ENCODE measurements at regions not wholly inside any gene's neighbourhood (a gene's known extent, or its start where the extent isn't known, plus 50 kb on each side); places are given as distances from the start of the nearest gene placed in this dataset.

DNA sequence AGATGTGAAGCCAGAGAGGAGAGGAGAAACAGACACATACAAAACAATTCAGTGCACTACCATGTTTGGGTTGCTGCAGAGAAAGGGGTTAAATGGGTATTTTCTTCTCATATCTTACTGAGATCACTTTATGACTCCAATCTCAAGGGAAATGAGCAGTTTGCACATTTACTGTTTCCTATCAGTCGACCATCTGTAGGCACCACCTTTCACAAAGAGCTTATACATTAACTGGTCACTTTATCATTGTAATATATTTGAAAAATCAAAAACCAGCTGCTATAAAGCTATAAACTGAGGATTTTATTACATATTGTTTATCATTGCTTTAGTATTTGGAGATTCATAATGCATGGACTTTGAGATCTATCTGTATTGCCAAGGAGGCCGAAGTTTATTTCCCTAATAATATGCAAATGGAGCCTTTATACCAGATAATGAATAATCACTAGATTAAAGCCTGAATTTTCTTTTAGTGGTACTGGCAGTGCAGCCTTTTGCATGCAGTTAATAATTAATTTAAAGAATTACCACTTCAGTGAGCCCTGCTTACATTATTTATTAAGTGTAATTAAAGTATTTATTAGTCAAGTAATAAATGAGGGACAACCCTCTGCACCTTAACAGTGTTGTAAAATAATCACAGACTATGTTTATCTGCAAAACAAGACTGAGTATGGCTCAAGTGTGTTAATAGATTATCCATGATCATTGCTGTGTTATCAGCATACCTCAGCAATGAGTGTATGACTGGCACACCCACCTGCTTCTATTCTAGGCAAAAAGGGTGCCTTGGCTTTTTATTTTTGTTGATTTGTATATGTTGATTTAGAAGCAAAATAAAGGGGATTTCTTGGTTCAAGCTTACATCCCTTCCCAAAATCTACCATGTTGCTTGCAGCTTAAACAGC is 167.7 kb upstream of the SLC14A2 start:
- no peak for DNase-seq

DNA sequence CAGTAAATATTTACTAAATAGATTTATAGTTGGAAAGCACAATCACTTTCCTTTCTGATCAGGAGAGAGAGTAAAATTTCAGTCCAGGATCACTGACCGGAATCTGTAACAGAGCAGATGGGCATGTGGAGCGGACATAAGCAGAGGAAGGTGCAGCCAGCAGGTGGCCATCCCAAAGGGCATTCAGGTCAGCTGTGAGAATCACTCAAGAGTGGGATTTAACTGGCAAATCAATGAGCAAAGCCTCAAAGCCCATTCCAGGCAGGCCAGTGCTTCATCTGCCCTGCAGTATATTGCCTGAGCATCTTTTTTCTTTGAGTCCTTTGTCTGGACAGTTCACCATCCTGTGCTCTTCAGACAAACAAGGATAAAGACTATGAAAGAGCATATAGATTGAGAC is 166.4 kb upstream of the SLC14A2 start:
- no peak for DNase-seq

DNA sequence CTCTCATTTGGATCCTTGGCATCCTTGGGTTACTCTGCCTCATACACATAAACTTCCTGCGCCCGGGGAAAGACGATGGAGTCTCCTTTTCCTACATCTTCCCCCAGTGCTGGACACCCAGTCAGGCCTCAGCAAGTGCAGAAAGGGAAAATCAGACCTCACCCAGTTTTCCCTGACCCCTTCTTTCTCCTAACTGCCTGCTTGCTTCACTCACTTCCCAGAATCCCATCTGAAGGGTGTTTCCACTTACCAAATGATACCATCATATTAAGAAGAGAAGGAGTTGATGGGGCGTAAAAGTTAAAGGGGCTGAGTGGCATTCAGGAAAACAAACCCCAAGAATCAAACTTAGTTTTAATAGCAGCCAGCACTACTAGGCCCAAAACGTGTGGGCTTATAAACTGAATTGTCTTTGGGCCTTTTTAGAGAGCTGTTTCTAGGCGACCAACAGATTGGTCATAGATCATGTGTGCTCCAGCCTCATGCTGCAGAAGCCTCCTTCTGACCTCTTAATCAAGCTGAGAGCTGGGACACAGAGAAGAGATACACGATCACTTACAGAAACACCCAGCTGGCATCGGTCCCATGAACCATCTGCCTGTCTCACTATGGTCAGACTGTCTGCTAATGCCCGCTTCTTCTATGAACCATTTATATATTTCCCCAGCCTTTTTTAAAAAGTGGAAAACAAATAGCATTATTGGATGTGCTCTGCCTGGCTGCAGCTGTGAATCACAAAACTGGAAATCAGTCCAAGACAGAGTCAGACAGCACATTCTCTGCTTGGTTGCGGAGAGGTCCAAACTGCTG is 165.7 kb upstream of the SLC14A2 start:
- no peak for DNase-seq

DNA sequence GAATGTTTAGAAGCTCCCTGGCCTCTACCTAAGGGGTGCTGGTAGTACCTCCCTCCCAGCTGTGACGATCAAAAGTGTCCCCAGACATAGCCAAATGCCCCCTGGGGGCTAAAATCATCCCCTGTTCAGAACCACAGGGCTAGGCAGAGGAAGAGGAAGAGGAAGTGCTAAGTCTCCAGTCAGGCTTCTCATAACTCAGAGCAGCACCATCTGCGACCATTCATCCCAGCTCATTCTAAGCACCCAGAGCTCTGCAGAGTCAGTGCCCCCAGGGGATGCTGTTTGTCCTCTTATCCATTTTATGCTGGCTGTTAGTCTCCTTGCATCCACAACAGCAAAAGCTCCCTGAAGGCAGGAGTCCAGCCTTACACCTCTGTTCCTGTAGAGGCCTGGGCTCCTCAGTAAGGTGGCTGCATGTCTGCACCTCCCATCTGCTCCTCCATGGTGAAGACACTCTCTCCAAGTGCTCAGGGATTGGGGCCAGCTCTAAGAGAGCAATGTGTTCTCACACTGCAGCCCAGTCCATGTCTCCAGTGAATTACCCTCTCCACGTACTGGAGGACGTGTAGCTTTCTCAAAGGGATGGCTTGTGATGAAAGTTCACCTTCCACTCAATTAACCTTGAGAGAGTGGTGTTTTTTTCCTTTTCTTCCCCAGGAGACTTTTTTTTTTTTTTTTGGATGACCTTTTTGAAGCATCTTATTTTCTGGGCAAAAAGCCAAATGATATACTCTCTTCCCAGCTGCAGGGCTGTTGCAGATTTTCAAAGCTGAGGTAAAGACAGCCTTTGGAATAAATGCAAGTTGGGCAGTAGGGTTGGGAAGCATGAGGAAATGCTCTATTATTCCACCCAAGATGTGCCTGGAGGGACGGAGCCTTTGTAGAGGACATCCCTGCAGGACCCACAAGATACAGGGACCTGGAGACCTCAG is 158.9 kb upstream of the SLC14A2 start:
- DNase-seq: no peak

DNA sequence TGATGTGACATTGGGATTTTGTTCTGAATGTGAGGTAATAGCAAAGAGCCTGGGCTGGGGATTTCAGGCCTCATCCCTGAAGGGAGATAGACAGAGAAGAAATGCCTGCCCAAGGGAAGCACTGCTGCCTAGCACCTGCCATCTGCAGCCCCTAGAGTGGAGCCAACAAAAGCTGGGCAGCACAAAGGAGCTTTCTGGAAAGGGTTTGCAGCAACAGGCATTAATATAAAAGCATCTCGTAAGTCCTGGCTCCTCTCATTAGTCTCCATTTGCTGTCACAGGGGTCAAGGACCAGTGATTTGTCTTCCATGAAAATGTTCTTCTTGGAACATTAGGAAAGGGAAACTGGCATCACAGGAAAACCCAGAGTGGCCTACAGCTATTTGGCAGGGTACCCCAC is 157.2 kb upstream of the SLC14A2 start:
- no peak for DNase-seq

DNA sequence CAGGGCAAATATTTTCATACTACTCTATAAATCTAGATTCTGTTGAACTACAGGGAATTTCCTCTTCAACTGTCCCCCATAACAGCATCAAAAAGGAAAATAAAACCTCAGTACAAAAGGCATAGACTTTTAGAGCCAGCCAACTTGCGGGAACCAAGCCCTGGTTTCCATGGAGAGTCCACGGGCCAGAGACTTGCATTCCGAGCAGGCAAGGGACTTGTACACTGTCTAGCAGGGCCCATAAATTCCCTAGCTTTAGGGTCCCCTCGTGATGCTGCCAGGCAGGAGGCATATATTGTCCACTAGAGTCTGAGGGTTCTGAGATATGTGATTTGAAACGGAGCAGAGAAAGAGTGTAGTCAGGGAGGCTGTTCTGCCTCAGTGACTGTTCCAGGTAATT is 153.1 kb upstream of the SLC14A2 start:
- DNase-seq: no peak

DNA sequence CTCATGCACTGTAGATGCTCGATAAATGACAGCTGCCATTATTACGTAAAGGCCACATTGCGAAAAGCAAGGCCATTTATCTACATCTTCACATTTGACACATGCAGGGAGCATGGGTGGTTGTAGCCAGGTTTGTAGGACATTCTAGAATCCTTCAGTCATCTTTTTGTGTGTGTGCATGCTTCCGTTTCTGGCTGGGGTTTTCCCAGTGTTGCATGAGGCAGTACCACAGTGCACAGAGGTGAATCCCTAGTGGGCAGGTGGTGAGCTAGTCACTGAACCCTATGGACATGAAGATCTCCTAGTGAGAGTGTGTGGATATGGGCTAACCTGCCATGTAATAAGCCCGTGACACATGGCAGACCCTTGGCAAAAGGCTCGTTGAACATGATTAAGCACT is 151.8 kb upstream of the SLC14A2 start:
- no peak for DNase-seq

DNA sequence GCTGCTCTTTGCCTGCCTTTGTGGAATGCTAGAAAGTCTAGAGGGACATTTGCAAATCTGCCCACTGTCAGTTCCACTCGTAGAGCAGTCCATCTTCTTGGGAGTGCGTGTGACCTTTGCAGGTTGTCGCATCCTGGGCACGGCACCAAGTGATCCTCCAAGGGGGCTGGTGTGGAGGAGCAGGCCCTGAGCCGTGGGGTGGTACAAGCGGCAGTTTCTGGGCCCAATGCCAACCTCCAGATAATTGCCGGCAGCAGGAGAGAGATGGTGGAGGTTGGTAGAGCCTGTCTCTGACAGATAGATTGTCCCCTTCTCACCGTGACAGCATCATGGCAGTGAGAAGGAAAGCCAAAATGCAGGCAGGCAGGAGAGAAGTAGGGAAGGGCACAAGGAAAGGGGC is 150.7 kb upstream of the SLC14A2 start:
- DNase-seq: no peak

DNA sequence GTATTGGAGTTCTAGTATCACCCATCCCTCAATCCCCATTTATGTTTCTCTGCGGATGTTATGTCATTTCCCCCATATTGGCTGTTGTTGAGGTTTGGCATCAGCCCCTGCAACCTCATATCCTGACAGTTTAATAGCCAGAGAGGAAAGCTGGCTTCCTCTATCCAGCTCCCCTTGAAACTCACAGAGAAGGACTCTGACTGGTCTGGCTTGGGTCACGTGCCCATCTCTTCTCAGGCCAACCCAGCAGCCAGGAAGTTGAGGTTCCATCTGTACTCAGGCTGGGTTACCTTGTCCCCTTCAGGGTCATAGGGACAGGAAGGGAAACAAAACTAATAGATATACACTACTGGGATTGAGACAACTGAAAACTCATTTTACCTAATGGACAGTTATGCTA is 148.0 kb upstream of the SLC14A2 start:
- no peak for DNase-seq

DNA sequence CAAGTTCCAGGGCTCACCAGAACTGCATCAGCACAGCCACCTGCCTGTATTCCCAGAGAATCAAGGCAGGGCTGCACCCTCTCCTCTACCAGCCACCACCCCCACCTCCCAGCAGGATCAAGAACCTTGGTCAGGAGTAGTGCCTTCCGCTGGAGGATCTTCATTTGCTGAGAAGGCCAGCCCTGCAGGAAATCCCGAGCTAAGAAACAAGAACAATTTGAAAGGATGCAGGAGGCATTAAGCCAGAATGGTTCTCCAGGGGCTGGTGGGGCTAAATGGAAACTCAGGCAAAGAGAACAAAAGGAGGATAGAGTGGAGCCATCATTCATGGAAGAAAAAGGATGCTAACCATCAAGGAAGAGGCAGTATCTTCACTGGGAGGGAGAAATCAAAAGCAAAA is 147.3 kb upstream of the SLC14A2 start:
- no peak for DNase-seq

DNA sequence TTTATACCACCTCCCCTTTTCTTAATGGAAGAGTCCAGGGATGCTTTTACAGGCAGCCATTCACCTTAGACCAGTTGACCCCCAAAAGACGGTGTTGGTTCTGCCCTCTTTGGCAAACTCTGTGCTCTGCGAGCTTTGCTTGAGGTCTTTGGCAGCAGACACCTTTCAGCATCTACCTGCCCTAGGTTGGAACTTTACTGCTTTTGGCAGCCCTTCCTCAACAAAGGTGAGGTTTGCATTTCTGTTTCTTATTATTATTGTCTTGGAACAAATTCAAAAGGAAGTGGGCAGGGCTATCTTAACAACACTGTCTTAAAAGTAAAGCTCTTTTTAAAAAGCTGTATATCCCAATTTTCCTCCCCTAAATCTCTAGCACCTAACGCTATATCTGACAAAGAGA is 136.4 kb upstream of the SLC14A2 start:
- DNase-seq: no peak

DNA sequence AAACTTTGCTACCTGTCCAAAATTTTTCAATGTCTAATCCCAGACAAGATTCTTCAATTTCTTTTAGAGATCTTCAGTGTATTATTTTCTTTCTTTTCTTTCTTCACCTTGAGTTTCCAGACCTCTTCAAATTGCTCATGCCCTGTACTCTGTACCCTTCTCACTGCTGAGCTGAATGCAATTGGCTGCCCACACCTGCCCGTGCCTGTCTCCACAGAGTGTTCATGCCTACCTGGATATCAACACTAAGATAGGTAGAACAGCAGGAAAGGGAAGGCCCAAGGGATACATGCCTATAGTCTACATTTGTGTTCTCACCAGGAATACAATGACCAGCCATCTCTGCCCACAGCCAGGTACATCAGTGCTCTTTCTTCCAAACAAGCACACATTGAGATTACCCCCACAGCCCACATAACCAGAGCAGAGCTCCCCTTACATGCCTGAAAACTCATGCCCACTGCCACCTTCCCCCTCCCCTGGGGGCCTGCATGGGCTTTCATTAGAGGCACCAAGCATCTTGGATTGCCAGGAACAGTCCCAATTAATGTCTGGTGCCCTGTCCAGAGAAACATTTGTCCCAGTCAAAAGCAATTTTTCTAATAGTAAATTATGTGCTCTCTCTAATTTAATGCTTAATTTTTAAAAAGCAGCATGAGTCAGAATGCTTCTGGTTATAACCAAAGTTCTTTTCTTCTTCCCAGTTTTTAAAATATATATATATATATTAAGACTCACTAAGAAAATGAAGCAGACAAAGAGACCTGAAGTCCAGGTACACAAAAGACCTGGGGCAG is 134.9 kb upstream of the SLC14A2 start:
- no peak for DNase-seq

DNA sequence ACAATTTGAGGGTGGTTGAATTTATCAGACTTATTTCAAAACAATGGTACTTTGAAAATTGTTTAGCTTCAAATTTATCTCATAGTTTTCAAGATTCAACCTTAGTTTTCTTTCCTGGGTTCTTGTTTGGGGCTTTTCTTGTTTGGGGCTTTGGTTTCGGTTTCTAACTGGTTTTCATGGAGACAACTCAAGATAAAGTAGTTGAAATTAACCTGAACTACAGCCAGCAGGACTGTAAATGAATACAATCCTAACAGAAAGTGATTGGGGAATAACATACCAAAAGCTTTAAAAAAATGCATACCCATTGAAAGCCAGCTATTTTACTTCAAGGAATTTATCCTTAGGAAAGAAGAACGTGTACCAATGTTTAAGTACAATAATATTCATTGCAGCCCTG is 133.5 kb upstream of the SLC14A2 start:
- no peak for DNase-seq

DNA sequence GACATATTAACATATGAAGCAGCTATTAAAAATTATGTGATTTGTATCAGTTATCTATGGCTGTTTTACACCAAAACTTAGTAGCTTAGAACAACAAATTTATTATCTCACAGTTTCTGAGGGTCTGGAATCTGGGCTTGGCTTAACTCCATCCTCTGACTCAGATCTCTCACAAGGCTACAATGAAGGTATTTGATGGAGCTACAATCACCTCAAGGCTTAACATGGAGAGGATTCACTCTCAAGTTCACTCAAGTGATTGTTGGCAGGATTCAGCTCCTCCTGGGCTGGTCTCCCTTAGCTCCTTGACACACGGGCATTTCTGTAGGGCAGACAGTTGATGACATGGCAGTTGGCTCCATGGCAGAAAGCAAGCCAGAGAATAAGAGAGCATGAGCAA is 133.0 kb upstream of the SLC14A2 start:
- no peak for DNase-seq

DNA sequence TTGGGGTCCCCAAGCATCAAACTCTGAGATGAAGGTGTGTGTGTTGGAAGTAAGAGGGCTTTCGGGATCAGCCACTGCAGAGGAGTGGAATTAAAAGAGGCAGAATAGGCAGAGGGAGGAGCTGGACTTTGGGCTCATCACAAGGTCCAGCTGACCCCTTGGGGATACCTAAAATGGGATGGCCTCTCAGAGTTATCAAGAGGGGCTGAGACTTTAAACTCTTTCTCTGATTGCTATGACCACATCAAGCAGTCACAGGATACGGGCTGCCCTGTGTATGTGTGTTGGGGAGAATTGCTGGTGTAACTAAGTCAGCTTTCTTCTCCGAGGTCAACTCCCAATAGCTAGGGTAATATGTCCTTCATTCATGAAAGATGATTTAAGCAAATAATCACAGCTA is 127.7 kb upstream of the SLC14A2 start:
- no peak for DNase-seq

DNA sequence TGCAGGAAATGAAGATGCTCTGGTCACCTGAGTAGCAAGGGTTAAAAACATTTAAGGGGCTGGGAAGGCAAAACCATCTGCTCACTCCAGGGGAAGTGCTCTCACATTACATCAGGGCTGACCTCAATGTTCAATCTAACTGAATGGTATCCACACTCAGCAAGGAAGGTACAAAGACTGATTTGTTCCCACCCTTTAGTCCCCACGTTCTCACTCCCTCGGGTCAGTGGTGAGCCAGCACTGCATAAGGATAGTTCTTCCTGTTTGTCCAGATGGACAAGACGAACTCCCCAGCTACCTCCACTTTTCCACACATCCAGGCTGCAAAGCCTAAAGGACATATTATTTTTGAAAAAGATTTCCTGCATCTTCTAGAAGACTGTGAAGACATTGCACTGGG is 126.6 kb upstream of the SLC14A2 start:
- no peak for DNase-seq

DNA sequence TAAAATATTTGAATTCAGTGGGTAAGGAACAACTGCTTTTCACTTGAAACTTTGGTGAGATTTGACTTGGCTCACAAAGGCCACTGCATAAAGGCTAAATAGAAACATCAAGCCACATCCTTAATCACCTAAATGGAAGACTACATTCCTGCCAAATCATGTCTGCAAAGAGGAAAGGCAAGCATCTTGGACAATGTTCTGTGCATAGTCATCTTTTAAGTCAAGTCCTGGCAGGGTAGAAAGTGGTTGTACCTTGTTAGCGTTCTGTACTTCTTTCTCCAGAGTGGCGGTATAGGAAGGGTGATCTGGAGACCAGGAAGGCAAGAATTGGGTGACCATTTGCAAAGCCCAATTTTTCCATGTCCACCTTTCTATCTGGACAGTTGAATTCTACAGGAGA is 121.4 kb upstream of the SLC14A2 start:
- no peak for DNase-seq

DNA sequence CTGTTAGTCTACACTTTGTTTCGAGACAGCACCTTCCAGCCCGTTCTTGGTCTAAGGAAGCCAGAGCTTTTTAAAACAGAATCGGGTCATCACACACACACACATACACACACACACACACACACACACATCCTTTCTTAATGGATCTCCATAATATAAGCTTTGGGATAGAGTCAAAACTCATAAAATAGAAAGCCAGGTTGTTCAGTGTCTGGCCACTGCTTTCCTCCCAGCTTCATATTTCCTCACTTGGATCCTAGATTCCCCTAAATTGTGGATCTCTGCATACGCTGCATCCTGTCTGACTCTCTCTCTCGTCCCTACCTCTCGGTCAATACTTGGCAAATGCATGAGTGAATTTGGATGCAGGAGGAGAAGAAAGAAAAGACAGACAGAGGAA is 120.5 kb upstream of the SLC14A2 start:
- no peak for DNase-seq

DNA sequence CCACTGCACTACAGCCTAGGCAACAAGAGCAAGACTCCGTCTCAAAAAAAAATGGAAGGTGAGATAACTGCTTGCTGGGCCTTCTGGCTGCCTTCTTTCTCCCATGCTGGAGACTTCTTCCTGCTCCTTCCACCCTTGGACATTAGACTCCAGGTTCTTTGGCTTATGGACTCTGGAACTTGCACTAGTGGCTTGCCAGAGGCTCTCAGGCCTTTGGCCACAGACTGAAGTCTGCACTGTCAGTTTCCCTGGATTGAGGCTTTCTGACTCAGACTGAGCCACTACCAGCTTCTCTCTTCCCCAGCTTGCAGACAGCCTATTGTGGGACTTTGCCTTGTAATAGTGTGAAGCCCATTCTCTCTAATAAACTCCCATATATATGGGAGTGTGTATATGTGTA is 118.5 kb upstream of the SLC14A2 start:
- DNase-seq: no peak

DNA sequence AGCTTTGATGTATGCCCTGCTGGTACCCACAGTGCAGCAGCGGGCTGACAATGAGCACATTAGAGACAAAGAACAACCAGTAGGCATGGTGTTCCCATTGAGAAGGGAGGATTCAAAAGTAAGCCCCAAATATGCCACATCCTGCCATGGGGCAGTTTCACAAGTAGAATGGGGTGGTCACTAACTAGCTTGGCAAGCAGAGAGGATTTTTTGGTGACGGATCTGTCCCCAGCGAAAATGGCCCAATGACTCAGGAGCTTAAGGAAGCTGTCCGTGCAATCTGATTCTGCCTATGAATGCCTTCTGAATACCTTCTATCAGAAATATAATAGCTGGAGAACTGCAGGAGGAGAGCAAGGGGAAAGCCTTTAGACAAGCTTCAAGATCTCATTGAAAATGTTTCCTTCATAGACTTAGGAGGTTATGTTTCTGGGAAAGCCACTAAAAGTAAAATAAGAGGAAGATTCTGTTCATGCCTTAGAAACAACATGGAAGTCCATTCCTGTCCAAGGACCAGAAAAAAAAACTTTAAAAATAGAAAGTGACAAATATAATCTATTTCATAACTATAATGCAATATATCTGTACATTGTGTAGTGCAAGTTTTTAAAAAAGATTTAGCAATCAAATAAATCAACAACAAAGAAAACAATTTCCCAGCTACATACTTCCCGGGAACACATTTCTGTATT is 117.5 kb upstream of the SLC14A2 start:
- DNase-seq: no peak

DNA sequence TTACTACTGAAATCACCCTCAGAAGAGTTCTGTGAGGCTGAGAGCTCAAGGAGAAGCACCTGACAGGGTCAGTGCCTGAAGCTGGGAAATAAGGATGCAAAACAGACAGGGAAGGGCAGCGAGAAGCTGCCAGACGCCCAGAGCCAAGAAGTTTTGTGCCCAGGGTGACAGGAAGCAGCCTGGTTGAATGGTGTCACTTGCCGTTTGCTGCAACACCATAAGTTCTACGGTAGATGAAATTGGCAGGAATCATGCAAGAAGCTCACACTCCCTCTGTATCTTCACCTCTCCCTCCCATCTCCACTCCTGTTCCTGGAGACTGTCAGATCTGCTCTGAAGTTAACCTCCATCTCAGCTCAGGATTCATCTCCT is 117.0 kb upstream of the SLC14A2 start:
- no peak for DNase-seq

DNA sequence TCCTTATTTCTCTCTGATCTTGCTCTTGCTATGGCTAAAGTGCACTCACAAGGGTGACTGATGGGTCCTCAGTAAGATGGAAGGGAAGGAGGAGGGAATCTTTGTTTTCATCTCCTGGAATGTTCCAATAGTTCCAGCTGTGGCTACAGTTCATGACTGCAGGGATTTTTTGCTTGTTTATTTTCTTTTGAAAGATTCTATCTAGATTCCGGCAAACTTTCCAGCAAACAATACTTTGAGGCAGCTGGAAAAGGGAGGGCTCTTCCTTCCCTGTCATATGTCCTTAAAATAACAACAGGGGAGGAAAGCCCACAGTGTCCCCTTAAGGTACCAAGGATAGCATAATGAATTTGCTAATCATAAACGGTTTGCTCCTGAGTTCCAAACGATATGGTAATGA is 111.3 kb upstream of the SLC14A2 start:
- no peak for DNase-seq
